Ishikawa (cell line): ENCODE measurements at regions not wholly inside any gene's neighbourhood (a gene's known extent, or its start where the extent isn't known, plus 50 kb on each side); places are given as distances from the start of the nearest gene placed in this dataset.
A peak's percentile ranks its signal among the peaks of the same experiment; 100 is the strongest.

Experiments used
- CEBPB ChIP-seq: IDR thresholded peaks from 2 replicates; pipeline ENCODE4 v1.6.1; 2012
- CREB1 ChIP-seq: IDR thresholded peaks from 2 replicates; pipeline ENCODE4 v1.6.1; 2012; ENCODE audit warnings: low read depth
- EGR1 ChIP-seq: IDR thresholded peaks from 2 replicates; pipeline ENCODE4 v1.6.1; 2012
- EP300 ChIP-seq: IDR thresholded peaks from 2 replicates; pipeline ENCODE4 v1.6.1; 2012; ENCODE audit warnings: borderline replicate concordance
- FOXM1 ChIP-seq: IDR thresholded peaks from 2 replicates; pipeline ENCODE4 v1.6.1; 2012; ENCODE audit warnings: low read depth, borderline replicate concordance
- NFIC ChIP-seq: IDR thresholded peaks from 2 replicates; pipeline ENCODE4 v1.6.1; 2012
- RAD21 ChIP-seq: IDR thresholded peaks from 2 replicates; pipeline ENCODE4 v1.6.1; 2012; ENCODE audit warnings: low read depth
- TAF1 ChIP-seq: IDR thresholded peaks from 2 replicates; pipeline ENCODE4 v1.6.1; 2012; ENCODE audit warnings: low read depth, mild to moderate bottlenecking
- TCF12 ChIP-seq: IDR thresholded peaks from 2 replicates; pipeline ENCODE4 v1.6.1; 2012; ENCODE audit warnings: low read depth
- TEAD4 ChIP-seq: IDR thresholded peaks from 2 replicates; pipeline ENCODE4 v1.6.1; 2012
- YY1 ChIP-seq: IDR thresholded peaks from 2 replicates; pipeline ENCODE4 v1.6.1; 2012; ENCODE audit warnings: low read depth
- ZBTB7A ChIP-seq: IDR thresholded peaks from 2 replicates; pipeline ENCODE4 v1.6.1; 2012; ENCODE audit warnings: low read depth
- TF ChIP-seq, protein P1 (sequence below): IDR thresholded peaks from 2 replicates; pipeline ENCODE4 v1.6.1; 2012
- TF ChIP-seq, protein P2 (sequence below): IDR thresholded peaks from 2 replicates; pipeline ENCODE4 v1.6.1; 2012
- TF ChIP-seq, protein P3 (sequence below): IDR thresholded peaks from 2 replicates; pipeline ENCODE4 v1.6.1; 2012; ENCODE audit warnings: low read depth, mild to moderate bottlenecking

DNA sequence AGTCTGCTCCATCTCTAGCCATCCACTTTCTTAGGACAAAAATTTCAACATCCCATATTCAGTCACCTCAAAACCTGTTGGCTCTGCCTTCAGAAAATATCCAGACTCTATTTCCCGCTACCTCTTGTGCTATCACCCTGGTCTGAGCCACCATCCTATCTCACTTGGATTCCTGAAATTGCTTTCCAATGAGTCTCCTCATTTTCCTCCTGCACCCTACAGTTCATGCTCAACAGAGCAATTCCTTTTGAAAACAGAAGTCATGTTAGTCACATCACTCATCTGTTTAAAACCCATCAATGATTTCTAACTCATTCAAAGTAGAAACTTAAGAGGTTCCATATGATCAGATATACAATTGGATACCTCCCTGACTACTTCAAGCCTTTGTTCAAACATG lies 229.9 kb downstream of the ADGRG6 start:
- TF ChIP-seq TEAD4 = peak; percentile 78
- no peak for TF ChIP-seq NFIC

DNA sequence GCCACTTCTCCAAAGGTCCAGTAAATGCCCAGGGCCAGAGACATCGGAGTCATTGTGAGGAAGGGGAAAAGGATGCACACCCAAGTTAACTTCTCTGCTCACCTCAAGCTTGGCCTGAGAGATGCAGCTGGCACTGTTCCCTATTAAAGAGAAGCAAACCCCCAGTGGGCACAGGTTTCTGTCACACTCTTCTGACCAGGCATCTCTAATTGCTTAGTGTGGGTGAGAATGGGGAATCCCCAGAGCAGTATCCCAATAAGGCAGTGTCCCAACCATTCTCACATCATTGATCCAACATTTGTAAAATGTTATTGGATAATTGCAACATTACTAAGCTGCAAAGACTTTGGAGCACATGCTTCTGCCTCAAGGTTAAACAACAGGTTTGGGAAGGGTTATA lies 232.3 kb downstream of the ADGRG6 start:
- no peak for TF ChIP-seq TCF12
- TF ChIP-seq, protein P1, sequence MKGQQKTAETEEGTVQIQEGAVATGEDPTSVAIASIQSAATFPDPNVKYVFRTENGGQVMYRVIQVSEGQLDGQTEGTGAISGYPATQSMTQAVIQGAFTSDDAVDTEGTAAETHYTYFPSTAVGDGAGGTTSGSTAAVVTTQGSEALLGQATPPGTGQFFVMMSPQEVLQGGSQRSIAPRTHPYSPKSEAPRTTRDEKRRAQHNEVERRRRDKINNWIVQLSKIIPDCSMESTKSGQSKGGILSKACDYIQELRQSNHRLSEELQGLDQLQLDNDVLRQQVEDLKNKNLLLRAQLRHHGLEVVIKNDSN = no peak
- no peak for TF ChIP-seq TAF1
- TF ChIP-seq, protein P2, sequence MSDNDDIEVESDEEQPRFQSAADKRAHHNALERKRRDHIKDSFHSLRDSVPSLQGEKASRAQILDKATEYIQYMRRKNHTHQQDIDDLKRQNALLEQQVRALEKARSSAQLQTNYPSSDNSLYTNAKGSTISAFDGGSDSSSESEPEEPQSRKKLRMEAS = no peak
- no peak for TF ChIP-seq CREB1
- TF ChIP-seq CEBPB = no peak

DNA sequence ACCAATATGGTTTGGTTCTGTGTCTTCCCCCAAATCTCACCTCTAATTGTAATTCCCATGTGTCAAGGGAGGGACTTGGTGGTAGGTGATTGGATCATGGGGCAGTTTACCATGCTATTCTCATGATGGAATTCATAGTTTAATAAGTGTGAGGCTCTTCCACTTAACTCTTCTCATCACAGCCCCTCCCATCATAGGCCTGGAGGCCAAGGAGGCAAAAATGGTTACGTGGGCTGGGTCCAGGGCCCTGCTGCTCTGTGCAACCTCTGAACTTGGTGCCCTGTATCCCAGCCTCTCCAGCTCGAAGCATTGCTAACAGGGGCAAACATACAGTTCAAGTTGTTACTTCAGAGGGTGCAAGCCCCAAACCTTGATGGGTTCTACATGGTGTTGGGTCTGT lies 232.7 kb downstream of the ADGRG6 start:
- TF ChIP-seq EGR1 (no peak), EP300 (no peak), YY1 (no peak), TAF1 (no peak), CREB1 (no peak), CEBPB (no peak), TCF12 (no peak), ZBTB7A (no peak), TEAD4 (no peak), FOXM1 (no peak)
- TF ChIP-seq, protein P1 = no peak
- TF ChIP-seq, protein P3, sequence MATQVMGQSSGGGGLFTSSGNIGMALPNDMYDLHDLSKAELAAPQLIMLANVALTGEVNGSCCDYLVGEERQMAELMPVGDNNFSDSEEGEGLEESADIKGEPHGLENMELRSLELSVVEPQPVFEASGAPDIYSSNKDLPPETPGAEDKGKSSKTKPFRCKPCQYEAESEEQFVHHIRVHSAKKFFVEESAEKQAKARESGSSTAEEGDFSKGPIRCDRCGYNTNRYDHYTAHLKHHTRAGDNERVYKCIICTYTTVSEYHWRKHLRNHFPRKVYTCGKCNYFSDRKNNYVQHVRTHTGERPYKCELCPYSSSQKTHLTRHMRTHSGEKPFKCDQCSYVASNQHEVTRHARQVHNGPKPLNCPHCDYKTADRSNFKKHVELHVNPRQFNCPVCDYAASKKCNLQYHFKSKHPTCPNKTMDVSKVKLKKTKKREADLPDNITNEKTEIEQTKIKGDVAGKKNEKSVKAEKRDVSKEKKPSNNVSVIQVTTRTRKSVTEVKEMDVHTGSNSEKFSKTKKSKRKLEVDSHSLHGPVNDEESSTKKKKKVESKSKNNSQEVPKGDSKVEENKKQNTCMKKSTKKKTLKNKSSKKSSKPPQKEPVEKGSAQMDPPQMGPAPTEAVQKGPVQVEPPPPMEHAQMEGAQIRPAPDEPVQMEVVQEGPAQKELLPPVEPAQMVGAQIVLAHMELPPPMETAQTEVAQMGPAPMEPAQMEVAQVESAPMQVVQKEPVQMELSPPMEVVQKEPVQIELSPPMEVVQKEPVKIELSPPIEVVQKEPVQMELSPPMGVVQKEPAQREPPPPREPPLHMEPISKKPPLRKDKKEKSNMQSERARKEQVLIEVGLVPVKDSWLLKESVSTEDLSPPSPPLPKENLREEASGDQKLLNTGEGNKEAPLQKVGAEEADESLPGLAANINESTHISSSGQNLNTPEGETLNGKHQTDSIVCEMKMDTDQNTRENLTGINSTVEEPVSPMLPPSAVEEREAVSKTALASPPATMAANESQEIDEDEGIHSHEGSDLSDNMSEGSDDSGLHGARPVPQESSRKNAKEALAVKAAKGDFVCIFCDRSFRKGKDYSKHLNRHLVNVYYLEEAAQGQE = no peak
- TF ChIP-seq, protein P2 = no peak

DNA sequence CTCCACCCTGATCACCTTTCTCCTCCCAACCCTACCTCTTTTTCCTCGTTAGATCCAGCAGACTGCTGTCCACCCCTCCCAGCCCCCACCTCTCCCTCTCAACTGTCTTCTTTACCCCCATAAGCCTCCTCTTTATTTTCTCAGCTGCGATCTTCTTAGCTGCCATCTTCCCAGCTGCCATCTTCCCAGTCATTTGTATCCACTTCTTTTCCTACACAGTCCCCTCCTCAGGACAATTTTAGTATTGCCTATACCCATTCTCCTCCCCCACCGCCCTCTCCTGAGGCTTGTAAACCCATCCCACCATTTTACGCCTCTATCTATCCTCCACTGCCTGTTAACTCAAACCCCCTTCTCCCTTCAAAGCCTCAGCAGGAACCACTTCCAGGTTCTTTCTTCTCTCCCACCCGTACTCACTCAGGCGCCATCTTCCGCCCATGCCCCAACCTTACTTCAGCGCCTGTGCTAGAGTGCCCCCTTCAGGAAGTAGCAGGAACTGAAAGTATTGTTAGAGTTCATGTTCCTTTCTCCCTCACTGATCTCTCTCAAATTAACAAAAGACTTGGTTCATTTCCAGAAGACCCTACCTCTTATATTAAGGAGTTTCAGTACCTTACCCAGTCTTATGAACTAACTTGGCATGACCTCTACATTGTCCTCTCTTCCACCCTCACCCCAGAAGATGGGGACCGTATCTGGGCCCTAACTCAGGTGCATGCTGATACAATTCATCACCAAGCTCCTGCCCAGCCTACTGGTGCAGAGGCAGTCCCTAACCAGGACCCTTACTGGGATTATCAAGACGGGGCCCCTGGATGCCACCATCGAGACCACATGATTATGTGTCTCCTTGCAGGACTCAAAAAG lies 236.0 kb downstream of the ADGRG6 start:
- no peak for TF ChIP-seq EGR1
- TF ChIP-seq RAD21 = peak; percentile 81
- no peak for TF ChIP-seq TEAD4
- TF ChIP-seq EP300 = no peak
- TF ChIP-seq TCF12 = no peak
- TF ChIP-seq TAF1 = no peak
- no peak for TF ChIP-seq FOXM1
- no peak for TF ChIP-seq CREB1
- TF ChIP-seq NFIC = no peak
- TF ChIP-seq YY1 = peak; percentile 81
- TF ChIP-seq, protein P1 = no peak
- TF ChIP-seq, protein P3 = no peak
- no peak for TF ChIP-seq CEBPB
- TF ChIP-seq, protein P2 = no peak
- no peak for TF ChIP-seq ZBTB7A

DNA sequence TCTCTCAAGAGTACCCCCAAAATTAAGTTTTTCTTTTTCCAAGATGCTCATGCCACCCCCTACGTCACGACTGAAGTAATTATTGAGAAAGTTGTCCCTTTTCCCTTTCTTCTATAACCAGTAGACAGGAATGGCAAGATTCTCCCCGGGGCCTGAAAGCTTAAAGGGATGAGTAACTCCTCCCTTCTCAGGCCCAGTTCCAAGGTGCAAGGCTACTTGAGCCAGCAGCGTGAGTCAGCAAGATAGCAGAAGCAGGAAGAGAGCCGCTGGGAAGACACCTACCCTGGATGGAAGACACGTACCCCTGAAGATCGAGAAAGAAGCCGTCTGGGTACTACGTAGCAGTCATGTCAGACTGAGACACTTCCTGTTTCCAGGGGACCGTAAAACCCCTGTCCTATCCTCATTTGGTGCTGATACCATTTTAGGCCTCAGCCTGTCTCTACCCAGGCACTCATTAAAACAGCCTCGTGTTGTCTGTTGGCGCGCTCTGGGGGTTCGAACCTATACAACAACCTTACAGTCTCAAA lies 241.0 kb downstream of the ADGRG6 start:
- TF ChIP-seq EGR1 (no peak), TAF1 (no peak), RAD21 (no peak), YY1 (no peak), EP300 (no peak), TCF12 (no peak), TEAD4 (no peak), FOXM1 (no peak), CREB1 (no peak), NFIC (no peak), CEBPB (no peak), ZBTB7A (no peak)
- TF ChIP-seq, protein P1 = no peak
- TF ChIP-seq, protein P3 = no peak
- TF ChIP-seq, protein P2 = no peak
